GM23248 (cell line): ENCODE measurements at regions not wholly inside any gene's neighbourhood (a gene's known extent, or its start where the extent isn't known, plus 50 kb on each side); places are given as distances from the start of the nearest gene placed in this dataset.

Experiments
- EZH2 ChIP-seq: fragments of 200-600 bp; sonication (generic); IDR thresholded peaks from 2 replicates; pipeline ENCODE4 v1.6.1; 2018; ENCODE audit warnings: antibody characterized with exemption, mild to moderate bottlenecking; ENCODE audit not compliant: insufficient read depth, poor library complexity, severe bottlenecking
- EZH2phosphoT487 ChIP-seq: fragments of 200-600 bp; sonication (generic); IDR thresholded peaks from 2 replicates; pipeline ENCODE4 v1.6.1; 2018; ENCODE audit warnings: antibody characterized with exemption, moderate library complexity, mild to moderate bottlenecking, low read depth; ENCODE audit not compliant: insufficient read depth

DNA sequence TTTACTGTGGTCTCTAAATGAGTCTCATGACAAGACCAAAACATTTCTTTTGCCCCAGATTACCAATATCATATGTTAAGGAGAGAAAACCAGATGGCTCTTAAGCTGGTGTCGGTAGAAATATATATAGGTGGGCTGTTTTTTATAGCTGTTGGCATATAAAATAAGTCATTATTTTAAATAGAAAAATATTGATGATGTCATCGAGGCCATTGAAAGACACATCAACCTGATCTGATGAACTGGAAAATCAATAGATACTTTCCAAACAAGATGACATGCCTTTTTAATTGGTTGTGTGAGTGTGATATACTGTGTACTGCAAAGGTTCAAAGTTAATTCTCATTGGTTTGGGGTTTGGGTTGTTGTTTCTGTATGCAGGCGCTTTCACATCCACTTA is 617.3 kb downstream of the CCDC171 start:
- TF ChIP-seq EZH2 (no peak), EZH2phosphoT487 (no peak)
